ENCODE measurements at regions not wholly inside any gene's neighbourhood (a gene's known extent, or its start where the extent isn't known, plus 50 kb on each side); places are given as distances from the start of the nearest gene placed in this dataset.

DNA sequence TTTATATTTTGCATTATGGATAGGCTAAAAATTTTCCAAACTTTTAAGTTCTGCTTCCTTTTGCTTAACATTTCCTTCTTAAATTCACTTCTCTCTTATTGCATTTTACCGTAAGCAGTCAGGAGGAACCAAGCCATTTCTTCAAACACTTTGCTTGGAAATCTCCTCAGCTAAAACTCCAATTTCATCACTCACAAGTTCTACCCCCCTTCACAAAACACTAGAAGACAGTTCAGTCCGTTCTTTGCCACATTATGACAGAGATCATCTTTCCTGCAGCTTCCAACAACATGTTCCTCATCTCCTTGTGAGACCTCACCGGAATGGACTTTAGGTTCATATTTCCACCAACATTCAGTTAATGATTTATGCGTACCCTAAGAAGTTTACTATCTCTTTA lies 79.2 kb upstream of the LY86 start:
- TF ChIP-seq, protein P1, sequence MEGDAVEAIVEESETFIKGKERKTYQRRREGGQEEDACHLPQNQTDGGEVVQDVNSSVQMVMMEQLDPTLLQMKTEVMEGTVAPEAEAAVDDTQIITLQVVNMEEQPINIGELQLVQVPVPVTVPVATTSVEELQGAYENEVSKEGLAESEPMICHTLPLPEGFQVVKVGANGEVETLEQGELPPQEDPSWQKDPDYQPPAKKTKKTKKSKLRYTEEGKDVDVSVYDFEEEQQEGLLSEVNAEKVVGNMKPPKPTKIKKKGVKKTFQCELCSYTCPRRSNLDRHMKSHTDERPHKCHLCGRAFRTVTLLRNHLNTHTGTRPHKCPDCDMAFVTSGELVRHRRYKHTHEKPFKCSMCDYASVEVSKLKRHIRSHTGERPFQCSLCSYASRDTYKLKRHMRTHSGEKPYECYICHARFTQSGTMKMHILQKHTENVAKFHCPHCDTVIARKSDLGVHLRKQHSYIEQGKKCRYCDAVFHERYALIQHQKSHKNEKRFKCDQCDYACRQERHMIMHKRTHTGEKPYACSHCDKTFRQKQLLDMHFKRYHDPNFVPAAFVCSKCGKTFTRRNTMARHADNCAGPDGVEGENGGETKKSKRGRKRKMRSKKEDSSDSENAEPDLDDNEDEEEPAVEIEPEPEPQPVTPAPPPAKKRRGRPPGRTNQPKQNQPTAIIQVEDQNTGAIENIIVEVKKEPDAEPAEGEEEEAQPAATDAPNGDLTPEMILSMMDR (IDR thresholded peaks at IDR 0.05), result no peak
- no peak for TF ChIP-seq EP300 (IDR thresholded peaks at IDR 0.05)
